CD4-positive, alpha-beta T cell (primary cell): ENCODE measurements at regions not wholly inside any gene's neighbourhood (a gene's known extent, or its start where the extent isn't known, plus 50 kb on each side); places are given as distances from the start of the nearest gene placed in this dataset.

Experiments
- ATAC-seq: fragments of 200-7000 bp; cut with Tn5 transposase; one replicate; pipeline ENCODE4 v1.10.0; 2022; ENCODE audit warnings: mild to moderate bottlenecking; ENCODE audit not compliant: poor library complexity
- CTCF ChIA-PET: fragments of 350-600 bp; sonication (Branson Sonifier 250); formaldehyde crosslinking; loops from one replicate; lab custom pipeline; 2021; ENCODE audit warnings: antibody characterized with exemption, inconsistent platforms; lab: Charles Lee
- POLR2A ChIA-PET: fragments of 350-600 bp; sonication (Branson Sonifier 250); formaldehyde crosslinking; loops from one replicate; lab custom pipeline; 2021; ENCODE audit warnings: antibody characterized with exemption, inconsistent platforms; lab: Charles Lee
- DNase-seq, 14 experiments: peaks; one replicate each; pipeline ENCODE4 v3.0.0-alpha.2; 2013 to 2020; ENCODE audit warnings: mixed read lengths in 2 of 14
- H3K27ac ChIP-seq, 2 donors: one replicate each; pipeline versions ENCODE4 v1.5.1 to v1.7.0; 2013; ENCODE audit warnings: low read length in 2 of 2, low read depth in 1 of 2, mild to moderate bottlenecking in 1 of 2
- H3K27me3 ChIP-seq, 2 experiments: 1 replicate in 1 of 2; 2 replicates in 1 of 2; pipeline versions ENCODE4 v1.6.1 to v1.7.0; 2013; ENCODE audit warnings: low read length in 2 of 2, control low read depth in 1 of 2, mild to moderate bottlenecking in 1 of 2, moderate library complexity in 1 of 2; ENCODE audit not compliant: insufficient read depth in 2 of 2, control insufficient read depth in 1 of 2
- H3K36me3 ChIP-seq: one replicate; pipeline ENCODE4 v1.6.1; 2013; ENCODE audit warnings: low read length, control low read depth; ENCODE audit not compliant: insufficient read depth
- H3K4me1 ChIP-seq: one replicate; pipeline ENCODE4 v1.6.1; 2013; ENCODE audit warnings: low read length, control low read depth; ENCODE audit not compliant: insufficient read depth
- H3K4me3 ChIP-seq: one replicate; pipeline ENCODE4 v1.5.1; 2013; ENCODE audit warnings: mild to moderate bottlenecking, low read length, moderate library complexity
- H3K9me3 ChIP-seq, 2 experiments: 1 replicate in 1 of 2; 2 replicates in 1 of 2; pipeline versions ENCODE4 v1.6.1 to v1.7.0; 2013; ENCODE audit warnings: low read length in 2 of 2, mild to moderate bottlenecking in 2 of 2, control low read depth in 1 of 2, moderate library complexity in 1 of 2; ENCODE audit not compliant: control insufficient read depth in 1 of 2, insufficient read depth in 1 of 2
- H3K27ac Mint-ChIP-seq: one replicate; pipeline ENCODE4 v1.8.0; 2020; ENCODE audit warnings: mixed read lengths
- H3K27me3 Mint-ChIP-seq: one replicate; pipeline ENCODE4 v1.8.0; 2021; ENCODE audit warnings: mixed read lengths
- H3K36me3 Mint-ChIP-seq: one replicate; pipeline ENCODE4 v1.8.0; 2021; ENCODE audit warnings: low read depth, mixed read lengths
- H3K4me1 Mint-ChIP-seq: one replicate; pipeline ENCODE4 v1.8.0; 2021; ENCODE audit warnings: low read depth, mixed read lengths
- H3K4me3 Mint-ChIP-seq: one replicate; pipeline ENCODE4 v1.8.0; 2020; ENCODE audit warnings: mild to moderate bottlenecking, mixed read lengths
- H3K9me3 Mint-ChIP-seq: one replicate; pipeline ENCODE4 v1.8.0; 2020; ENCODE audit warnings: mixed read lengths
- intact Hi-C, 2 experiments: fragments of 100-400 bp; cut with DNase I in 1 of 2; cut with micrococcal nuclease in 1 of 2; formaldehyde crosslinking; loops; one replicate each; pipeline versions ENCODE4 v1.15.1 to v1.9.0; 2023 to 2025; cut with DNase I, micrococcal nuclease
- TF ChIP-seq, protein P1 (sequence below): fragments of 200-600 bp; IDR thresholded peaks from one replicate; pipeline ENCODE4 v1.8.0; 2022; ENCODE audit warnings: antibody characterized with exemption, mild to moderate bottlenecking

- no peak overlapping the region for H3K27ac Mint-ChIP-seq
- Histone ChIP-seq H3K4me3 (no peak overlapping the region), H3K36me3 (no peaks in the 10 kb centered on the region), H3K27ac (no peak overlapping the region), H3K4me1 (no peaks in the 10 kb centered on the region), H3K9me3 (no peaks in the 10 kb centered on the region), H3K27me3 (no peaks in the 10 kb centered on the region)
- H3K4me3 Mint-ChIP-seq, result no peak overlapping the region
- no peaks in the 10 kb centered on the region for H3K4me1 Mint-ChIP-seq
- H3K9me3 Mint-ChIP-seq, result no peaks in the 10 kb centered on the region
- intact Hi-C loops, result no loop called here
- no peaks in the 10 kb centered on the region for H3K36me3 Mint-ChIP-seq
- ChIA-PET POLR2A (no interaction called here), CTCF (no interaction called here)
- no peaks in the 10 kb centered on the region for H3K27me3 Mint-ChIP-seq
- ATAC-seq (no peak), DNase-seq (no peak)
- TF ChIP-seq, protein P1, sequence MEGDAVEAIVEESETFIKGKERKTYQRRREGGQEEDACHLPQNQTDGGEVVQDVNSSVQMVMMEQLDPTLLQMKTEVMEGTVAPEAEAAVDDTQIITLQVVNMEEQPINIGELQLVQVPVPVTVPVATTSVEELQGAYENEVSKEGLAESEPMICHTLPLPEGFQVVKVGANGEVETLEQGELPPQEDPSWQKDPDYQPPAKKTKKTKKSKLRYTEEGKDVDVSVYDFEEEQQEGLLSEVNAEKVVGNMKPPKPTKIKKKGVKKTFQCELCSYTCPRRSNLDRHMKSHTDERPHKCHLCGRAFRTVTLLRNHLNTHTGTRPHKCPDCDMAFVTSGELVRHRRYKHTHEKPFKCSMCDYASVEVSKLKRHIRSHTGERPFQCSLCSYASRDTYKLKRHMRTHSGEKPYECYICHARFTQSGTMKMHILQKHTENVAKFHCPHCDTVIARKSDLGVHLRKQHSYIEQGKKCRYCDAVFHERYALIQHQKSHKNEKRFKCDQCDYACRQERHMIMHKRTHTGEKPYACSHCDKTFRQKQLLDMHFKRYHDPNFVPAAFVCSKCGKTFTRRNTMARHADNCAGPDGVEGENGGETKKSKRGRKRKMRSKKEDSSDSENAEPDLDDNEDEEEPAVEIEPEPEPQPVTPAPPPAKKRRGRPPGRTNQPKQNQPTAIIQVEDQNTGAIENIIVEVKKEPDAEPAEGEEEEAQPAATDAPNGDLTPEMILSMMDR, result no peak
Observed at GRCh38 chr2:19805266-19805665, 96.5 kb downstream of the TTC32 start.

- no peaks in the 10 kb centered on the region for H3K36me3 Mint-ChIP-seq
- CTCF ChIA-PET, result no interaction called here
Observed at GRCh38 chr2:19804639-19805260, 97.0 kb downstream of the TTC32 start.

GRCh38 chr2:19802086-19802841 is 99.5 kb downstream of the TTC32 start:
- Histone ChIP-seq H3K9me3 (no peaks in the 10 kb centered on the region), H3K27ac (no peak overlapping the region), H3K4me1 (no peaks in the 10 kb centered on the region), H3K27me3 (no peaks in the 10 kb centered on the region), H3K36me3 (no peaks in the 10 kb centered on the region), H3K4me3 (no peak overlapping the region)
- ATAC-seq (no peak), DNase-seq (no peak)
- Mint-ChIP-seq H3K9me3 (no peaks in the 10 kb centered on the region), H3K27me3 (no peaks in the 10 kb centered on the region), H3K27ac (no peak overlapping the region), H3K4me3 (no peak overlapping the region), H3K4me1 (no peaks in the 10 kb centered on the region), H3K36me3 (no peaks in the 10 kb centered on the region)
- ChIA-PET CTCF (no interaction called here), POLR2A (no interaction called here)
- TF ChIP-seq, protein P1, result no peak
- intact Hi-C loops, result no loop called here

More at GRCh38 chr2:19804639-19805260, 97.0 kb downstream of the TTC32 start:
- Mint-ChIP-seq H3K9me3 (no peaks in the 10 kb centered on the region), H3K27me3 (no peaks in the 10 kb centered on the region), H3K4me1 (no peaks in the 10 kb centered on the region), H3K27ac (no peak overlapping the region), H3K4me3 (no peak overlapping the region)
- no peak overlapping the region for H3K4me3 ChIP-seq
- TF ChIP-seq, protein P1, result no peak
- intact Hi-C loops, result no loop called here
- DNase-seq, result no peak
- H3K36me3 ChIP-seq, result no peaks in the 10 kb centered on the region
- no peaks in the 10 kb centered on the region for H3K4me1 ChIP-seq
- POLR2A ChIA-PET, result no interaction called here
- no peaks in the 10 kb centered on the region for H3K9me3 ChIP-seq
- no peaks in the 10 kb centered on the region for H3K27me3 ChIP-seq
- no peak overlapping the region for H3K27ac ChIP-seq
- ATAC-seq, result no peak
